HG03060 (cell line): ENCODE measurements at regions not wholly inside any gene's neighbourhood (a gene's known extent, or its start where the extent isn't known, plus 50 kb on each side); places are given as distances from the start of the nearest gene placed in this dataset.

Experiments
- ATAC-seq: cut with Tn5 transposase; IDR thresholded peaks from one replicate; pipeline ENCODE4 v1.9.1; 2021; ENCODE audit warnings: low read depth, moderate number of reproducible peaks; ENCODE audit not compliant: unreplicated experiment

GRCh38 chr21:32878661-32879060, 107.1 kb upstream of the PAXBP1 start:
- ATAC-seq: no peak

GRCh38 chr21:32881458-32881857, 109.9 kb upstream of the PAXBP1 start:
- ATAC-seq: no peak

GRCh38 chr21:32884062-32884461, 112.5 kb upstream of the PAXBP1 start:
- no peak for ATAC-seq

- no peak for ATAC-seq
Measured at GRCh38 chr21:32886339-32886738, 114.8 kb upstream of the PAXBP1 start.

GRCh38 chr21:32887026-32887425, 115.5 kb upstream of the PAXBP1 start:
- ATAC-seq: no peak

- no peak for ATAC-seq
Measured at GRCh38 chr21:32888971-32889370, 117.4 kb upstream of the PAXBP1 start.

GRCh38 chr21:32889596-32889995, 118.0 kb upstream of the PAXBP1 start:
- no peak for ATAC-seq

- no peak for ATAC-seq
Measured at GRCh38 chr21:32894321-32894720, 122.8 kb upstream of the PAXBP1 start.

GRCh38 chr21:32900814-32901213, 124.9 kb upstream of the OLIG2 start:
- ATAC-seq: no peak

GRCh38 chr21:32907521-32907920, 118.2 kb upstream of the OLIG2 start:
- no peak for ATAC-seq

GRCh38 chr21:32908534-32908933, 117.2 kb upstream of the OLIG2 start:
- ATAC-seq: no peak

GRCh38 chr21:32909393-32909792, 116.3 kb upstream of the OLIG2 start:
- ATAC-seq: no peak

- no peak for ATAC-seq
Measured at GRCh38 chr21:32914424-32915039, 111.2 kb upstream of the OLIG2 start.

GRCh38 chr21:32915099-32915498, 110.6 kb upstream of the OLIG2 start:
- ATAC-seq: no peak

GRCh38 chr21:32916088-32916487, 109.6 kb upstream of the OLIG2 start:
- ATAC-seq: no peak

GRCh38 chr21:32916522-32917099, 109.1 kb upstream of the OLIG2 start:
- ATAC-seq: no peak

- no peak for ATAC-seq
Measured at GRCh38 chr21:32917362-32918135, 108.2 kb upstream of the OLIG2 start.

GRCh38 chr21:32918478-32919120, 107.1 kb upstream of the OLIG2 start:
- ATAC-seq: no peak

GRCh38 chr21:32920474-32920873, 105.3 kb upstream of the OLIG2 start:
- ATAC-seq: no peak

- ATAC-seq: no peak
Measured at GRCh38 chr21:32921632-32922230, 104.0 kb upstream of the OLIG2 start.

- ATAC-seq: no peak
Measured at GRCh38 chr21:32925098-32925497, 100.6 kb upstream of the OLIG2 start.
